Thyroid gland (tissue), 4 donors: ENCODE measurements at regions not wholly inside any gene's neighbourhood (a gene's known extent, or its start where the extent isn't known, plus 50 kb on each side); places are given as distances from the start of the nearest gene placed in this dataset.

Source experiments
- DNase-seq, 2 donors: peaks; one replicate each; pipeline ENCODE4 v3.0.0-alpha.2; 2019
- H3K27ac ChIP-seq, 3 donors: fragments of 200-600 bp; sonication (generic); 1 replicate in 2 of 3; 2 replicates in 1 of 3; pipeline ENCODE4 v1.5.1; 2016 to 2019; ENCODE audit warnings: mild to moderate bottlenecking in 1 of 3, moderate library complexity in 1 of 3
- H3K27me3 ChIP-seq: fragments of 200-600 bp; sonication (generic); one replicate; pipeline ENCODE4 v1.5.1; 2019
- H3K36me3 ChIP-seq, 2 donors: fragments of 200-600 bp; sonication (generic); one replicate each; pipeline ENCODE4 v1.5.1; 2016 to 2019
- H3K4me1 ChIP-seq, 2 donors: fragments of 200-600 bp; sonication (generic); one replicate each; pipeline ENCODE4 v1.5.1; 2017 to 2019
- H3K4me3 ChIP-seq, 3 donors: fragments of 200-600 bp; sonication (generic); replicated peaks in 1 of 3; 1 replicate in 2 of 3; 2 replicates in 1 of 3; pipeline ENCODE4 v1.5.1; 2016; ENCODE audit warnings: mild to moderate bottlenecking in 1 of 3
- H3K9me3 ChIP-seq: fragments of 200-600 bp; sonication (generic); one replicate; pipeline ENCODE4 v1.5.1; 2017
- CTCF ChIP-seq, 6 experiments: fragments of 200-600 bp in 3 of 6; fragments of 450-650 bp in 3 of 6; sonication (generic) in 3 of 6; IDR thresholded peaks; one replicate each; pipeline ENCODE4 v1.5.1; 2016 to 2019; ENCODE audit warnings: antibody characterized with exemption in 6 of 6, mild to moderate bottlenecking in 2 of 6, inconsistent platforms in 1 of 6, moderate library complexity in 1 of 6
- POLR2A ChIP-seq, 2 donors: fragments of 450-650 bp; IDR thresholded peaks; one replicate each; pipeline ENCODE4 v1.6.1; 2017; ENCODE audit warnings: antibody characterized with exemption in 2 of 2, mild to moderate bottlenecking in 2 of 2, moderate library complexity in 1 of 2
- WGBS, 2 donors: methylation state at CpG; one replicate each; pipeline ENCODE4 v1.1.5; 2017; 5-methylcytosine and 5-hydroxymethylcytosine counted together
- intact Hi-C: fragments of 100-400 bp; cut with DNase I; formaldehyde crosslinking; loops from one replicate; pipeline ENCODE4 v1.15.1; 2023

DNA sequence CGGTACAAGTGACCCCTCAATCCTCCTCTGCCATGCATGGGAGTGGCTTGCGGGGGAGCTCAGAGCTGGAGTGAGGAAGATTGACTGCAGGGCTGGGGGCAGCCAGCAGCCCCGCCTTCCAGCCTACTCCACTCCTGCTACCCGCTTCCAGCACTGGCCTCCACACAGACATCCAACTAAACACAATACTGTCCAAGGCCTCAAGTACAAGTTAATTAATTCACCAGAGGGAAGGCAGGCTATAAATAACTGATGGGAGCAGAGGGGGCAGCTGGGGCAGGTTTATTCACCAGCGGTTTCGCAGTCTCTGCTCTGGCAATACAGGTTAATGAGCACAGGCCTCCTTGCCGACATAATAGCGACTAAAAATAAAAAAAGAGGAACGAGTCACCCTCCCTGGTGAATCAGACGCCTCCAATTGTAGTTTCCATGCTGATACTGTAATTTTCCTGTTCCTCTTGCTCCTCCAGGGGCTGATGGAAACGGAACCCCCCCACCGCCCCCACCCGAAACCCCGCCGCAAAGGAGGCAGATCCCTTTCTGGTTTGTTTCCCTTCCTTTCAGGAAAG is 166.4 kb upstream of the TLE3 start:
- DNase-seq, result no peak
- intact Hi-C loops, result no loop called here
- no peak overlapping the region for H3K27ac ChIP-seq

DNA sequence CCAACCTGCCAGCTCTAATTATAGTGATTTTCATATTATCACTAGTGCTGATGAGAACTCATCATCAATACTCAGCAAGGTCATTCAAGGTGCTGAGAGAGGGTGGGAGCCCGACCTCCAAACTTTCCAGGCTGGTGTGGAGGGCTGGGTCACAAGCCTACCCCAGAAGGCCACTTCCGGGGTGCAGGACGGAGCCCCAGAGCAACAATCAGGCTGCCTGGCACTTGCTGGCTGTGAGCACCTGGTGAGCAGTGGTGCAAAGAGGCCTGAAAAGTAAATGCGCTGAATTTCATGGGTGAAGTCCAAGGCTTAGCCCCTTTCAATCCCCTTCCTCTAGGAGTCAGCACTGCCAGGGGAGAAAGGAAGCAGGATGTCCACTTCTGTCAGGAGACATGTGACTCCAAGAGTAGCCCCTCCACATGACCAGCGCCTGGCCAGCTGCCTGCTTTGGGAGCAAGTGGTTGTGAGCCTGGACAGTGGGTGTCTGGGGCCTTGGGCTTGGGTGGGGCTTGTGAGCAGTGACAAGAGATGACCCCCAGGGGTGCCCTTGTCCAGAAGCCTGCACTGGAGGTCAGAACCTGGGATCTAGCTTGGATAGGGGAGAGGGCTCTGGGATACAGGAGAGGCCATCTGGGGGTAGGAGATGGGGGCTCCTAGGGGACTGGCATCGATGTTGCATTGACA is 165.0 kb upstream of the TLE3 start:
- DNase-seq, result peak; percentile 44 to 50
- Histone ChIP-seq H3K4me3 (no peak overlapping the region), H3K27ac (no peak overlapping the region), H3K4me1 (peaks cover 3 to 52% of the 10 kb centered on the region in 2 donors), H3K36me3 (no peaks in the 10 kb centered on the region), H3K27me3 (no peaks in the 10 kb centered on the region), H3K9me3 (no peaks in the 10 kb centered on the region)
- TF ChIP-seq CTCF (IDR thresholded peaks at IDR 0.05) (no peak), POLR2A (IDR thresholded peaks at IDR 0.05) (no peak)
- intact Hi-C loops, result no loop called here
- WGBS, 2 donors, result 79 to 80% methylated on average over 5 of the region's 6 CpGs

More for the DNA sequence above, 166.4 kb upstream of the TLE3 start:
- WGBS, 2 donors, result 55 to 69% methylated on average over 15 of the region's 15 CpGs
- Histone ChIP-seq H3K36me3 (no peaks in the 10 kb centered on the region), H3K4me1 (peaks cover 0 to 49% of the 10 kb centered on the region in 2 donors), H3K27me3 (no peaks in the 10 kb centered on the region), H3K9me3 (no peaks in the 10 kb centered on the region), H3K4me3 (no peak overlapping the region)
- TF ChIP-seq POLR2A (IDR thresholded peaks at IDR 0.05), result no peak
- no peak for TF ChIP-seq CTCF (IDR thresholded peaks at IDR 0.05)

DNA sequence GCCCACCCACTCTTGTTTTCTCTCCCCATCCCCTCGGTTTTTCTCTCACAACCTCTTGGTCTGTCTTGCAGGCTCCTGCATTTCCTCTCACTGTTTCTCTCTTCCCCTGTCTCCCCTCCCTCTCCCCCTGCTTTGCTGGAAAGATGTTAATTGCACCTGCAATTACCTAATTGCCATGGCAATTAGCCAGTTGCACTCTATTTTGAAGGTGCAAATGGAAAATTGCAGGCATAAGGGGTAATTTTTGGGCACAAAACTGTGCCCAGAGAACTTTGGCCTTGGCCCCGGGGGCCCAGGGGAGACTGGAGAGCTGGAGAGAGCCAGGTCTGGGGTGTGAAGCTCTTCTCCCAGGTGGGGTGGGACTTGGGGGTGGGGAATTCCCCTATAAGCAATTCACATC is 164.5 kb upstream of the TLE3 start:
- no peak for DNase-seq
- WGBS, 2 donors, result 92 to 96% methylated on average over 2 of the region's 2 CpGs
- no peaks in the 10 kb centered on the region for H3K27me3 ChIP-seq
- H3K27ac ChIP-seq, result no peak overlapping the region
- no peaks in the 10 kb centered on the region for H3K9me3 ChIP-seq
- H3K4me3 ChIP-seq, result no peak overlapping the region
- intact Hi-C loops, result no loop called here
- TF ChIP-seq CTCF (IDR thresholded peaks at IDR 0.05) (no peak), POLR2A (IDR thresholded peaks at IDR 0.05) (no peak)
- H3K36me3 ChIP-seq, result no peaks in the 10 kb centered on the region
- H3K4me1 ChIP-seq, result peaks cover 3 to 49% of the 10 kb centered on the region in 2 donors

DNA sequence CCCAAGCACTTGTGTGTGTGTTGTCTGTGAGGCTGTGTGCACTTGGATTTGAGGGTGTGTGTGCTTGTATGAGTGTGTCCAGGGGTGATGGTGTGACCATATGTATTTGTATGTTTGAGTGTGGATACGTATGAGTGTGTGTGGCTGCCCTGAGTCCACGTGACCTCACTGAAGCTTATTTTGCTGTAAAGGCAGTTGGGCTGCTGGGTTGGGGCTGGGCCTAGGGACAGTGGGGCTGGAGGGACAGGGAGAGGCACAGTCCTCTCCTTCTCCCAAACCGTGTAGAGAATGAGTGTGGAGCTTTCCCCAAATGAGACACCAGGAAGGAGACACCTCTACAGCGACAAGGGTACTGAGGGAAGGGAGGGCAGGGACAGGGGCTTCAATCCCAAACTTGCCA is 163.4 kb upstream of the TLE3 start:
- Histone ChIP-seq H3K9me3 (no peaks in the 10 kb centered on the region), H3K4me1 (peaks cover 3 to 40% of the 10 kb centered on the region in 2 donors), H3K36me3 (no peaks in the 10 kb centered on the region), H3K4me3 (no peak overlapping the region), H3K27ac (no peak overlapping the region), H3K27me3 (no peaks in the 10 kb centered on the region)
- no peak for DNase-seq
- intact Hi-C loops, result no loop called here
- no peak for TF ChIP-seq POLR2A (IDR thresholded peaks at IDR 0.05)
- no peak for TF ChIP-seq CTCF (IDR thresholded peaks at IDR 0.05)
- 90 to 93% methylated on average over 4 of the region's 4 CpGs for WGBS, 2 donors

DNA sequence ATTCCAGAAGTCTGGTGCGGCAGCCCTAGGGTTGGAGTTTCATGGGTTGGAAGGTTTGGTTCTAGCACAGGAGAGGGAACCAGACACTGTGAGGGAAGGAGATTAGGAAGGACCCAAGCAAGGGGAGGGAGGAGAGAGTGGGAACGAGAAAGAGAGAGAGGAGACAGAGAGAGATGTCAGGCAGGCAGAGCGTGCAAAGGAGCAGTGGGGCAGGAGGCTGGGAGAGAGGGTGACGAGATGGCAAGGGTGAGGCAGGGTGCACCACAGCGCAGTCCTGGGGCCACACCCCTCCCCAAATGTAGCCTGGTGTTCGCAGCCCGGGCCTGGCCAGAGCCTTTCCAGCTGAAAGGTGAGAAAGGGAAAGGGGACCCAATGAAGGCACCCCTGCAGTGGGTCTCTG is 162.9 kb upstream of the TLE3 start:
- no peak for TF ChIP-seq POLR2A (IDR thresholded peaks at IDR 0.05)
- no peak for TF ChIP-seq CTCF (IDR thresholded peaks at IDR 0.05)
- DNase-seq, result no peak

More for the DNA sequence above, 162.9 kb upstream of the TLE3 start:
- WGBS, 2 donors, result 96 to 97% methylated on average over 7 of the region's 7 CpGs
- intact Hi-C loops, result no loop called here
- Histone ChIP-seq H3K4me3 (no peak overlapping the region), H3K9me3 (no peaks in the 10 kb centered on the region), H3K36me3 (no peaks in the 10 kb centered on the region), H3K4me1 (peaks cover 3 to 40% of the 10 kb centered on the region in 2 donors), H3K27ac (no peak overlapping the region), H3K27me3 (no peaks in the 10 kb centered on the region)
